Smooth muscle cell (in vitro differentiated cells): ENCODE measurements at regions not wholly inside any gene's neighbourhood (a gene's known extent, or its start where the extent isn't known, plus 50 kb on each side); places are given as distances from the start of the nearest gene placed in this dataset.

Experiments
- DNase-seq: peaks from one replicate; lab custom pipeline; 2025; ENCODE audit not compliant: unreplicated experiment; lab: John Stamatoyannopoulos, UW
- H2AFZ ChIP-seq: fragments of 200-600 bp; sonication (generic); 2 replicates; pipeline ENCODE4 v1.6.0; 2016; ENCODE audit warnings: antibody characterized with exemption, low read depth, mild to moderate bottlenecking
- H3F3A ChIP-seq: fragments of 200-600 bp; sonication (generic); 2 replicates; pipeline ENCODE4 v1.6.0; 2017; ENCODE audit warnings: antibody characterized with exemption, low read depth
- H3K27ac ChIP-seq: fragments of 200-600 bp; sonication (generic); 2 replicates; pipeline ENCODE4 v1.5.1; 2016; ENCODE audit warnings: low read depth, mild to moderate bottlenecking
- H3K27me3 ChIP-seq: fragments of 200-600 bp; sonication (generic); 2 replicates; pipeline ENCODE4 v1.6.1; 2016; ENCODE audit warnings: low read depth, mild to moderate bottlenecking
- H3K36me3 ChIP-seq: fragments of 200-600 bp; sonication (generic); 2 replicates; pipeline ENCODE4 v1.5.1; 2016; ENCODE audit warnings: low read depth
- H3K4me1 ChIP-seq: fragments of 200-600 bp; sonication (generic); 2 replicates; pipeline ENCODE4 v1.5.1; 2016; ENCODE audit warnings: low read depth
- H3K4me2 ChIP-seq: fragments of 200-600 bp; sonication (generic); 2 replicates; pipeline ENCODE4 v1.6.0; 2016; ENCODE audit warnings: mild to moderate bottlenecking
- H3K4me3 ChIP-seq: fragments of 200-600 bp; sonication (generic); 2 replicates; pipeline ENCODE4 v1.5.1; 2016; ENCODE audit warnings: mild to moderate bottlenecking
- H3K79me2 ChIP-seq: fragments of 200-600 bp; sonication (generic); 2 replicates; pipeline ENCODE4 v1.6.0; 2016; ENCODE audit warnings: low read depth, mild to moderate bottlenecking
- H3K9ac ChIP-seq: fragments of 200-600 bp; sonication (generic); 2 replicates; pipeline ENCODE4 v1.6.0; 2016; ENCODE audit warnings: low read depth
- H3K9me3 ChIP-seq: fragments of 200-600 bp; sonication (generic); replicated peaks from 2 replicates; pipeline ENCODE4 v1.5.1; 2016; ENCODE audit warnings: low read depth
- H4K20me1 ChIP-seq: fragments of 200-600 bp; sonication (generic); 2 replicates; pipeline ENCODE4 v1.6.0; 2016; ENCODE audit warnings: low read depth
- CTCF ChIP-seq: fragments of 200-600 bp; sonication (generic); IDR thresholded peaks from 2 replicates; pipeline ENCODE4 v1.5.1; 2017; ENCODE audit warnings: borderline replicate concordance, mild to moderate bottlenecking, antibody characterized with exemption; ENCODE audit not compliant: insufficient read depth, poor library complexity, severe bottlenecking
- WGBS: methylation state at CpG from one replicate; pipeline ENCODE4 v1.1.7; 2016; ENCODE audit warnings: low lambda C conversion rate; 5-methylcytosine and 5-hydroxymethylcytosine counted together

GRCh38 chr11:36997656-36998055, 399.6 kb upstream of the RAG2 start:
- H3K4me1 ChIP-seq: no peaks in the 10 kb centered on the region
- no peak overlapping the region for H2AFZ ChIP-seq
- H3K36me3 ChIP-seq: no peaks in the 10 kb centered on the region
- no peaks in the 10 kb centered on the region for H4K20me1 ChIP-seq
- H3K27me3 ChIP-seq: no peaks in the 10 kb centered on the region
- H3K27ac ChIP-seq: no peak overlapping the region
- H3K4me2 ChIP-seq: no peak overlapping the region
- WGBS: 79% methylated on average over 6 of the region's 6 CpGs
- no peak overlapping the region for H3K4me3 ChIP-seq
- H3K9ac ChIP-seq: no peak overlapping the region
- H3F3A ChIP-seq: no peaks in the 10 kb centered on the region
- no peak for DNase-seq
- TF ChIP-seq CTCF: no peak
- no peaks in the 10 kb centered on the region for H3K79me2 ChIP-seq
- H3K9me3 ChIP-seq: no peaks in the 10 kb centered on the region

GRCh38 chr11:36996795-36997194, 398.8 kb upstream of the RAG2 start:
- no peak overlapping the region for H3K4me3 ChIP-seq
- no peaks in the 10 kb centered on the region for H3K79me2 ChIP-seq
- H3K27ac ChIP-seq: no peak overlapping the region
- no peak overlapping the region for H3K9ac ChIP-seq
- no peak overlapping the region for H3K4me2 ChIP-seq
- no peak overlapping the region for H2AFZ ChIP-seq
- H3K9me3 ChIP-seq: no peaks in the 10 kb centered on the region
- no peaks in the 10 kb centered on the region for H3F3A ChIP-seq
- no peaks in the 10 kb centered on the region for H4K20me1 ChIP-seq
- no peak for TF ChIP-seq CTCF
- H3K27me3 ChIP-seq: no peaks in the 10 kb centered on the region
- H3K36me3 ChIP-seq: no peaks in the 10 kb centered on the region
- H3K4me1 ChIP-seq: no peaks in the 10 kb centered on the region
- 98% methylated on average over 3 of the region's 3 CpGs for WGBS
- no peak for DNase-seq

GRCh38 chr11:36994208-36994607, 396.2 kb upstream of the RAG2 start:
- no peak for DNase-seq
- H3K4me1 ChIP-seq: no peaks in the 10 kb centered on the region
- H3K9me3 ChIP-seq: no peaks in the 10 kb centered on the region
- H3K27ac ChIP-seq: no peak overlapping the region
- no peak overlapping the region for H3K4me3 ChIP-seq
- no peaks in the 10 kb centered on the region for H3K79me2 ChIP-seq
- H3K36me3 ChIP-seq: no peaks in the 10 kb centered on the region
- 80% methylated on average over 6 of the region's 6 CpGs for WGBS
- H4K20me1 ChIP-seq: no peaks in the 10 kb centered on the region
- peaks cover 4% of the 10 kb centered on the region for H3K27me3 ChIP-seq
- H2AFZ ChIP-seq: no peak overlapping the region
- H3K9ac ChIP-seq: no peak overlapping the region
- no peak overlapping the region for H3K4me2 ChIP-seq
- TF ChIP-seq CTCF: no peak
- no peaks in the 10 kb centered on the region for H3F3A ChIP-seq

GRCh38 chr11:36988556-36988955, 390.5 kb upstream of the RAG2 start:
- H3K4me1 ChIP-seq: peaks cover 7% of the 10 kb centered on the region
- no peaks in the 10 kb centered on the region for H4K20me1 ChIP-seq
- no peaks in the 10 kb centered on the region for H3K79me2 ChIP-seq
- no peak for TF ChIP-seq CTCF
- no peak overlapping the region for H3K27ac ChIP-seq
- no peaks in the 10 kb centered on the region for H3F3A ChIP-seq
- H3K9ac ChIP-seq: no peak overlapping the region
- no peak overlapping the region for H2AFZ ChIP-seq
- no peak overlapping the region for H3K4me3 ChIP-seq
- H3K36me3 ChIP-seq: no peaks in the 10 kb centered on the region
- no peak overlapping the region for H3K4me2 ChIP-seq
- DNase-seq: no peak
- H3K27me3 ChIP-seq: peaks cover 4% of the 10 kb centered on the region
- WGBS: 88% methylated on average over 1 of the region's 1 CpG
- H3K9me3 ChIP-seq: no peaks in the 10 kb centered on the region
